ENCODE measurements at regions not wholly inside any gene's neighbourhood (a gene's known extent, or its start where the extent isn't known, plus 50 kb on each side); places are given as distances from the start of the nearest gene placed in this dataset.

GRCh38 chr12:22799503-22799902 is 174.5 kb downstream of the ETNK1 start:
- WGBS, 2 donors (ENCODE audit: extremely low coverage in 2 of 2, insufficient read length in 2 of 2, insufficient replicate concordance in 1 of 2) = no CpG with 5 or more reads among the region's 2 CpGs
- Histone ChIP-seq H3K4me2 (ENCODE audit: insufficient read depth, low read length, poor library complexity, severe bottlenecking) (no peak overlapping the region), H3K9ac (ENCODE audit: low read depth, low read length, poor library complexity) (no peak overlapping the region), H3K27ac (replicated peaks; ENCODE audit: low read length) (no peak overlapping the region), H2AK5ac (ENCODE audit: low read depth, low read length) (no peak overlapping the region), H2AFZ (ENCODE audit: low read length) (no peak overlapping the region), H2BK5ac (ENCODE audit: low read length) (no peak overlapping the region), H3K18ac (ENCODE audit: low read length) (no peak overlapping the region), H3K9me3 (replicated peaks in 1 of 2; ENCODE audit: control insufficient read depth in 2 of 2, insufficient read depth in 1 of 2, low read depth in 1 of 2, low read length in 2 of 2) (no peaks in the 10 kb centered on the region), H4K8ac (ENCODE audit: low read depth, low read length) (no peak overlapping the region), H2BK12ac (ENCODE audit: low read length) (no peak overlapping the region), H3K36me3 (replicated peaks in 1 of 2; ENCODE audit: control insufficient read depth in 2 of 2, insufficient read depth in 2 of 2, low read length in 2 of 2) (no peaks in the 10 kb centered on the region), H3K79me1 (ENCODE audit: low read depth, low read length) (no peaks in the 10 kb centered on the region), H3K27me3 (ENCODE audit: control insufficient read depth in 3 of 3, insufficient read depth in 3 of 3, low read depth in 1 of 3, low read length in 3 of 3) (no peaks in the 10 kb centered on the region), H3K23ac (ENCODE audit: low read depth, low read length, poor library complexity) (no peak overlapping the region), H3K4me3 (ENCODE audit: low read length in 2 of 2) (no peak overlapping the region), H3K14ac (ENCODE audit: low read length) (no peak overlapping the region), H4K91ac (ENCODE audit: low read depth, low read length, poor library complexity) (no peak overlapping the region), H3K4ac (ENCODE audit: low read length) (no peak overlapping the region), H2BK15ac (ENCODE audit: low read length) (no peak overlapping the region), H3K4me1 (ENCODE audit: control insufficient read depth in 2 of 2, insufficient read depth in 1 of 2, low read depth in 1 of 2, low read length in 2 of 2) (no peaks in the 10 kb centered on the region), H2BK120ac (ENCODE audit: low read depth, low read length) (no peak overlapping the region)
- DNase-seq (ENCODE audit: low spot score) = no peak

GRCh38 chr12:22800332-22800731 is 175.4 kb downstream of the ETNK1 start:
- Histone ChIP-seq H3K9me3 (replicated peaks in 1 of 2; ENCODE audit: control insufficient read depth in 2 of 2, insufficient read depth in 1 of 2, low read depth in 1 of 2, low read length in 2 of 2) (no peaks in the 10 kb centered on the region), H3K23ac (ENCODE audit: low read depth, low read length, poor library complexity) (no peak overlapping the region), H3K27me3 (ENCODE audit: control insufficient read depth in 3 of 3, insufficient read depth in 3 of 3, low read depth in 1 of 3, low read length in 3 of 3) (no peaks in the 10 kb centered on the region), H2BK5ac (ENCODE audit: low read length) (no peak overlapping the region), H3K4ac (ENCODE audit: low read length) (no peak overlapping the region), H2BK12ac (ENCODE audit: low read length) (no peak overlapping the region), H2BK120ac (ENCODE audit: low read depth, low read length) (no peak overlapping the region), H2AFZ (ENCODE audit: low read length) (no peak overlapping the region), H3K4me3 (ENCODE audit: low read length in 2 of 2) (no peak overlapping the region), H3K36me3 (replicated peaks in 1 of 2; ENCODE audit: control insufficient read depth in 2 of 2, insufficient read depth in 2 of 2, low read length in 2 of 2) (no peaks in the 10 kb centered on the region), H3K18ac (ENCODE audit: low read length) (no peak overlapping the region), H3K4me1 (ENCODE audit: control insufficient read depth in 2 of 2, insufficient read depth in 1 of 2, low read depth in 1 of 2, low read length in 2 of 2) (no peaks in the 10 kb centered on the region), H2AK5ac (ENCODE audit: low read depth, low read length) (no peak overlapping the region), H3K14ac (ENCODE audit: low read length) (no peak overlapping the region), H3K27ac (replicated peaks; ENCODE audit: low read length) (no peak overlapping the region), H3K4me2 (ENCODE audit: insufficient read depth, low read length, poor library complexity, severe bottlenecking) (no peak overlapping the region), H2BK15ac (ENCODE audit: low read length) (no peak overlapping the region), H4K8ac (ENCODE audit: low read depth, low read length) (no peak overlapping the region), H3K9ac (ENCODE audit: low read depth, low read length, poor library complexity) (no peak overlapping the region), H3K79me1 (ENCODE audit: low read depth, low read length) (no peaks in the 10 kb centered on the region), H4K91ac (ENCODE audit: low read depth, low read length, poor library complexity) (no peak overlapping the region)
- WGBS, 2 donors (ENCODE audit: extremely low coverage in 2 of 2, insufficient read length in 2 of 2, insufficient replicate concordance in 1 of 2) = 100% methylated on average over 2 of the region's 2 CpGs; no CpG with 5 or more reads in 1 of the 2 donors
- no peak for DNase-seq (ENCODE audit: low spot score)

- no peak overlapping the region for H3K14ac ChIP-seq (ENCODE audit: low read length)
- no peaks in the 10 kb centered on the region for H3K9me3 ChIP-seq (replicated peaks in 1 of 2; ENCODE audit: control insufficient read depth in 2 of 2, insufficient read depth in 1 of 2, low read depth in 1 of 2, low read length in 2 of 2)
- no peak overlapping the region for H3K18ac ChIP-seq (ENCODE audit: low read length)
- H3K9ac ChIP-seq (ENCODE audit: low read depth, low read length, poor library complexity) = no peak overlapping the region
- no peaks in the 10 kb centered on the region for H3K27me3 ChIP-seq (ENCODE audit: control insufficient read depth in 3 of 3, insufficient read depth in 3 of 3, low read depth in 1 of 3, low read length in 3 of 3)
- H3K27ac ChIP-seq (replicated peaks; ENCODE audit: low read length) = no peak overlapping the region
- H2AK5ac ChIP-seq (ENCODE audit: low read depth, low read length) = no peak overlapping the region
- H3K23ac ChIP-seq (ENCODE audit: low read depth, low read length, poor library complexity) = no peak overlapping the region
- no peak overlapping the region for H2BK5ac ChIP-seq (ENCODE audit: low read length)
- no peaks in the 10 kb centered on the region for H3K4me1 ChIP-seq (ENCODE audit: control insufficient read depth in 2 of 2, insufficient read depth in 1 of 2, low read depth in 1 of 2, low read length in 2 of 2)
- H4K91ac ChIP-seq (ENCODE audit: low read depth, low read length, poor library complexity) = no peak overlapping the region
- no peak for DNase-seq (ENCODE audit: low spot score)
- H3K36me3 ChIP-seq (replicated peaks in 1 of 2; ENCODE audit: control insufficient read depth in 2 of 2, insufficient read depth in 2 of 2, low read length in 2 of 2) = no peaks in the 10 kb centered on the region
- no peak overlapping the region for H3K4me3 ChIP-seq (ENCODE audit: low read length in 2 of 2)
- WGBS, 2 donors (ENCODE audit: extremely low coverage in 2 of 2, insufficient read length in 2 of 2, insufficient replicate concordance in 1 of 2) = no CpG with 5 or more reads among the region's 4 CpGs
- no peak overlapping the region for H2AFZ ChIP-seq (ENCODE audit: low read length)
- no peak overlapping the region for H2BK120ac ChIP-seq (ENCODE audit: low read depth, low read length)
- no peak overlapping the region for H2BK12ac ChIP-seq (ENCODE audit: low read length)
- H3K4me2 ChIP-seq (ENCODE audit: insufficient read depth, low read length, poor library complexity, severe bottlenecking) = no peak overlapping the region
- H3K4ac ChIP-seq (ENCODE audit: low read length) = no peak overlapping the region
- H2BK15ac ChIP-seq (ENCODE audit: low read length) = no peak overlapping the region
- H4K8ac ChIP-seq (ENCODE audit: low read depth, low read length) = no peak overlapping the region
- no peaks in the 10 kb centered on the region for H3K79me1 ChIP-seq (ENCODE audit: low read depth, low read length)
Observed at GRCh38 chr12:22802883-22803630, 178.1 kb downstream of the ETNK1 start.

GRCh38 chr12:22803725-22804124 is 178.8 kb downstream of the ETNK1 start:
- no CpG with 5 or more reads among the region's 6 CpGs for WGBS, 2 donors (ENCODE audit: extremely low coverage in 2 of 2, insufficient read length in 2 of 2, insufficient replicate concordance in 1 of 2)

More at GRCh38 chr12:22803725-22804124, 178.8 kb downstream of the ETNK1 start:
- no peak overlapping the region for H2BK5ac ChIP-seq (ENCODE audit: low read length)
- DNase-seq (ENCODE audit: low spot score) = no peak
- no peak overlapping the region for H2AFZ ChIP-seq (ENCODE audit: low read length)
- H3K4ac ChIP-seq (ENCODE audit: low read length) = no peak overlapping the region
- no peak overlapping the region for H2BK120ac ChIP-seq (ENCODE audit: low read depth, low read length)
- H2BK12ac ChIP-seq (ENCODE audit: low read length) = no peak overlapping the region
- no peaks in the 10 kb centered on the region for H3K4me1 ChIP-seq (ENCODE audit: control insufficient read depth in 2 of 2, insufficient read depth in 1 of 2, low read depth in 1 of 2, low read length in 2 of 2)
- no peak overlapping the region for H3K9ac ChIP-seq (ENCODE audit: low read depth, low read length, poor library complexity)
- H3K9me3 ChIP-seq (replicated peaks in 1 of 2; ENCODE audit: control insufficient read depth in 2 of 2, insufficient read depth in 1 of 2, low read depth in 1 of 2, low read length in 2 of 2) = no peaks in the 10 kb centered on the region
- H3K27me3 ChIP-seq (ENCODE audit: control insufficient read depth in 3 of 3, insufficient read depth in 3 of 3, low read depth in 1 of 3, low read length in 3 of 3) = no peaks in the 10 kb centered on the region
- H3K79me1 ChIP-seq (ENCODE audit: low read depth, low read length) = no peaks in the 10 kb centered on the region
- H2BK15ac ChIP-seq (ENCODE audit: low read length) = no peak overlapping the region
- H4K91ac ChIP-seq (ENCODE audit: low read depth, low read length, poor library complexity) = no peak overlapping the region
- H2AK5ac ChIP-seq (ENCODE audit: low read depth, low read length) = no peak overlapping the region
- no peak overlapping the region for H3K27ac ChIP-seq (replicated peaks; ENCODE audit: low read length)
- no peak overlapping the region for H3K14ac ChIP-seq (ENCODE audit: low read length)
- H3K36me3 ChIP-seq (replicated peaks in 1 of 2; ENCODE audit: control insufficient read depth in 2 of 2, insufficient read depth in 2 of 2, low read length in 2 of 2) = no peaks in the 10 kb centered on the region
- peak overlapping the region in 1 of 2 donors; percentile 9 for H3K4me3 ChIP-seq (ENCODE audit: low read length in 2 of 2)
- H3K4me2 ChIP-seq (ENCODE audit: insufficient read depth, low read length, poor library complexity, severe bottlenecking) = no peak overlapping the region
- H4K8ac ChIP-seq (ENCODE audit: low read depth, low read length) = no peak overlapping the region
- no peak overlapping the region for H3K18ac ChIP-seq (ENCODE audit: low read length)
- no peak overlapping the region for H3K23ac ChIP-seq (ENCODE audit: low read depth, low read length, poor library complexity)
